CD14-positive monocyte (primary cell): ENCODE measurements at regions not wholly inside any gene's neighbourhood (a gene's known extent, or its start where the extent isn't known, plus 50 kb on each side); places are given as distances from the start of the nearest gene placed in this dataset.

Source experiments
- DNase-seq, 3 donors: peaks; one replicate each; pipeline ENCODE4 v3.0.0-alpha.2; 2011 to 2022
- H2AFZ ChIP-seq: 2 replicates; pipeline ENCODE4 v1.6.0; 2012; ENCODE audit warnings: mild to moderate bottlenecking, low read depth, low read length, inconsistent platforms; ENCODE audit not compliant: insufficient read depth, poor library complexity, severe bottlenecking
- H3K27ac ChIP-seq, 2 donors: 1 replicate in 1 of 2; 2 replicates in 1 of 2; pipeline ENCODE4 v1.5.1; 2012 to 2013; ENCODE audit warnings: low read length in 2 of 2, control low read depth in 1 of 2, inconsistent platforms in 1 of 2, low read depth in 1 of 2, mild to moderate bottlenecking in 1 of 2
- H3K27me3 ChIP-seq, 2 donors: one replicate each; pipeline versions ENCODE4 v1.6.0 to v1.6.1; 2011 to 2013; ENCODE audit warnings: low read length in 2 of 2; ENCODE audit not compliant: control insufficient read depth in 2 of 2, insufficient read depth in 2 of 2
- H3K36me3 ChIP-seq, 2 donors: replicated peaks in 1 of 2; 1 replicate in 1 of 2; 2 replicates in 1 of 2; pipeline versions ENCODE4 v1.5.1 to v1.6.1; 2012 to 2013; ENCODE audit warnings: low read length in 2 of 2, control low read depth in 1 of 2, inconsistent platforms in 1 of 2, mild to moderate bottlenecking in 1 of 2; ENCODE audit not compliant: insufficient read depth in 2 of 2, control insufficient read depth in 1 of 2
- H3K4me1 ChIP-seq, 2 donors: 1 replicate in 1 of 2; 2 replicates in 1 of 2; pipeline versions ENCODE4 v1.5.1 to v1.6.1; 2012 to 2013; ENCODE audit warnings: low read length in 2 of 2, control low read depth in 1 of 2, inconsistent platforms in 1 of 2, mild to moderate bottlenecking in 1 of 2, moderate library complexity in 1 of 2; ENCODE audit not compliant: insufficient read depth in 2 of 2, control insufficient read depth in 1 of 2
- H3K4me2 ChIP-seq: replicated peaks from 2 replicates; pipeline ENCODE3; 2012; ENCODE audit warnings: low read length, moderate library complexity, mild to moderate bottlenecking; ENCODE audit not compliant: poor library complexity, severe bottlenecking; ENCODE audit errors: extremely low read depth
- H3K4me3 ChIP-seq, 3 experiments: fragments of 200-600 bp in 1 of 3; sonication (generic) in 1 of 3; replicated peaks in 1 of 3; 1 replicate in 2 of 3; 2 replicates in 1 of 3; pipeline ENCODE4 v1.5.1; 2011 to 2013; ENCODE audit warnings: low read length in 3 of 3, mild to moderate bottlenecking in 3 of 3, control low read depth in 2 of 3, low read depth in 2 of 3, inconsistent platforms in 1 of 3, moderate library complexity in 1 of 3
- H3K79me2 ChIP-seq: 2 replicates; pipeline ENCODE4 v1.6.0; 2012; ENCODE audit warnings: mild to moderate bottlenecking, control low read depth, inconsistent platforms, low read length, moderate library complexity; ENCODE audit not compliant: insufficient read depth
- H3K9ac ChIP-seq: 2 replicates; pipeline ENCODE4 v1.6.0; 2017; ENCODE audit warnings: low read length, mild to moderate bottlenecking; ENCODE audit not compliant: insufficient read depth, poor library complexity, severe bottlenecking
- H3K9me3 ChIP-seq, 2 donors: replicated peaks in 1 of 2; 1 replicate in 1 of 2; 2 replicates in 1 of 2; pipeline versions ENCODE4 v1.5.1 to v1.6.1; 2012 to 2013; ENCODE audit warnings: low read length in 2 of 2, control low read depth in 1 of 2; ENCODE audit not compliant: control insufficient read depth in 1 of 2, insufficient read depth in 1 of 2
- H4K20me1 ChIP-seq: 2 replicates; pipeline ENCODE4 v1.6.0; 2012; ENCODE audit warnings: mild to moderate bottlenecking, low read length, control low read depth, moderate library complexity; ENCODE audit not compliant: insufficient read depth
- H3K27ac Mint-ChIP-seq, 7 donors: one replicate each; pipeline ENCODE4 v1.8.0; 2020; ENCODE audit warnings: mild to moderate bottlenecking in 7 of 7, mixed read lengths in 7 of 7, moderate library complexity in 6 of 7, inconsistent platforms in 2 of 7
- H3K27me3 Mint-ChIP-seq, 3 donors: one replicate each; pipeline ENCODE4 v1.8.0; 2021 to 2022; ENCODE audit warnings: low read depth in 3 of 3, mild to moderate bottlenecking in 3 of 3, mixed read lengths in 3 of 3, moderate library complexity in 3 of 3, inconsistent platforms in 1 of 3
- H3K36me3 Mint-ChIP-seq, 2 donors: one replicate each; pipeline ENCODE4 v1.8.0; 2020; ENCODE audit warnings: mixed read lengths in 2 of 2, inconsistent platforms in 1 of 2, mild to moderate bottlenecking in 1 of 2
- H3K4me1 Mint-ChIP-seq: one replicate; pipeline ENCODE4 v1.8.0; 2020; ENCODE audit warnings: mild to moderate bottlenecking, mixed read lengths
- H3K4me3 Mint-ChIP-seq, 2 donors: one replicate each; pipeline ENCODE4 v1.8.0; 2020; ENCODE audit warnings: mild to moderate bottlenecking in 2 of 2, mixed read lengths in 2 of 2, moderate library complexity in 1 of 2
- H3K9me3 Mint-ChIP-seq, 7 donors: one replicate each; pipeline ENCODE4 v1.8.0; 2020 to 2022; ENCODE audit warnings: mixed read lengths in 7 of 7, mild to moderate bottlenecking in 6 of 7, moderate library complexity in 6 of 7, inconsistent platforms in 2 of 7
- WGBS: methylation state at CpG from one replicate; pipeline ENCODE4 v1.1.5; 2013; ENCODE audit warnings: missing lambda C conversion rate; ENCODE audit not compliant: insufficient coverage; 5-methylcytosine and 5-hydroxymethylcytosine counted together
- intact Hi-C, 2 donors: fragments of 100-400 bp; cut with micrococcal nuclease; formaldehyde crosslinking; loops; one replicate each; pipeline versions ENCODE4 v1.15.0 to v1.15.1; 2023
- TF ChIP-seq, protein P1 (sequence below): fragments of 200-600 bp; IDR thresholded peaks from one replicate; pipeline ENCODE4 v1.8.0; 2022; ENCODE audit warnings: antibody characterized with exemption, mild to moderate bottlenecking

DNA sequence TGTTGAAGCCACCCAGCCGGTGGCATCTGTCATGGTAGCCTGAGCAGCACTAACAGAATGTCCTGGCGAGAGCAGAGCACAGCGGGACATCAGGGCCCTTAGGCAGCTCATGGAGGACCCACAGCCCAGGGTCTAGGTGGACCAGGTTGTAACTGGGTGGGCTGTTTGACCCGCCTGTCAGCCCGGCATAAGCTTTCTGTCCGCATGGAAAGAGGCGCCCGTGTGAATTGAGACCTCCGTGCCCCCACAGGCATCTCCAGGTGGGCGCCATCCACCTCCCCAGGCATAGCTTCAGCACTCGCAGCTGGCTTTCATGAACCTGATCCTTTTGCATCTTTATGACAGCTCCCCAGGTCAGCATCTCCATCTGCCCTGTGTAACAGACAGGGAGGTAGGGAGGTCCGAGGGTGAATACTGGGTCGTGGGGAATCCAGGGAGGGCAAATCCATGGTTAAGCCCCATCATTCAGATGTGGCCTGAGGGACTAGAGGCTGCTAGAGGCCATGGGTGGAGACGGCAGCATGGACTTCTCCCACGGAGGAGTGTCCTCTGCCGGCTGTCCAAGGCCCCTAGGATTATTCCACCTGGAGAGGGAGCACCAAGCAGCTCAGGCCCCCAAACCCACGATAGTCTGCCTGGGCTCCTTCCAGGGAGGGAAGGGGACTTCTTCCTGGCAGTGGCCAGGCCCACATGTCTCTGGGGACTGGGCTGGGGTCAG, 371.6 kb upstream of the MKI67 start:
- DNase-seq: no peak
- peaks cover 0 to 2% (median under 1%) of the 10 kb centered on the region in 3 donors for H3K27me3 Mint-ChIP-seq
- H3K4me1 Mint-ChIP-seq: no peaks in the 10 kb centered on the region
- Histone ChIP-seq H3K4me1 (no peaks in the 10 kb centered on the region), H3K9ac (no peak overlapping the region), H3K27ac (no peak overlapping the region), H2AFZ (no peak overlapping the region), H3K4me3 (no peak overlapping the region), H4K20me1 (no peaks in the 10 kb centered on the region), H3K27me3 (no peaks in the 10 kb centered on the region), H3K9me3 (no peaks in the 10 kb centered on the region), H3K36me3 (no peaks in the 10 kb centered on the region), H3K4me2 (no peak overlapping the region), H3K79me2 (no peaks in the 10 kb centered on the region)
- 93% methylated on average over 10 of the region's 17 CpGs for WGBS
- no peaks in the 10 kb centered on the region for H3K36me3 Mint-ChIP-seq
- no peak overlapping the region for H3K27ac Mint-ChIP-seq
- TF ChIP-seq, protein P1, sequence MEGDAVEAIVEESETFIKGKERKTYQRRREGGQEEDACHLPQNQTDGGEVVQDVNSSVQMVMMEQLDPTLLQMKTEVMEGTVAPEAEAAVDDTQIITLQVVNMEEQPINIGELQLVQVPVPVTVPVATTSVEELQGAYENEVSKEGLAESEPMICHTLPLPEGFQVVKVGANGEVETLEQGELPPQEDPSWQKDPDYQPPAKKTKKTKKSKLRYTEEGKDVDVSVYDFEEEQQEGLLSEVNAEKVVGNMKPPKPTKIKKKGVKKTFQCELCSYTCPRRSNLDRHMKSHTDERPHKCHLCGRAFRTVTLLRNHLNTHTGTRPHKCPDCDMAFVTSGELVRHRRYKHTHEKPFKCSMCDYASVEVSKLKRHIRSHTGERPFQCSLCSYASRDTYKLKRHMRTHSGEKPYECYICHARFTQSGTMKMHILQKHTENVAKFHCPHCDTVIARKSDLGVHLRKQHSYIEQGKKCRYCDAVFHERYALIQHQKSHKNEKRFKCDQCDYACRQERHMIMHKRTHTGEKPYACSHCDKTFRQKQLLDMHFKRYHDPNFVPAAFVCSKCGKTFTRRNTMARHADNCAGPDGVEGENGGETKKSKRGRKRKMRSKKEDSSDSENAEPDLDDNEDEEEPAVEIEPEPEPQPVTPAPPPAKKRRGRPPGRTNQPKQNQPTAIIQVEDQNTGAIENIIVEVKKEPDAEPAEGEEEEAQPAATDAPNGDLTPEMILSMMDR: no peak
- peaks cover 0 to 3% (median 0%) of the 10 kb centered on the region in 7 donors for H3K9me3 Mint-ChIP-seq
- intact Hi-C loops: no loop called here
- no peak overlapping the region for H3K4me3 Mint-ChIP-seq

DNA sequence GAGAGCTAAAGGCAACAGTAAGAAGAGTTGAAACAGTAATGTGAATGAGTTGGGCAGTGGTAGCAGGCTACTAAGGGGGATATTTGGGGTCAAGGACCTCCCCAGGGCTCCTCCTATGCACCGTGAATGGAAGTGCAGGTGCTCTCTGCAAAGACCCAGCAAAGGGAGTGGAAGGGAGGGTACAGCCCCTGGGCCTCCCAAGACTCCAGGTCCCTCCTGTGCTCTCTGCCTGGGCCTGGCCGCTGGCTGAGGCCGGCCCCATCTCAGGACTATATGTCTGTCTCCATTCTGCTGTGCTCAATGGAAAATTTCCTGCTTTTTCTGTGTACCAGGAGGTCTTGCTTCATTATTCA, 372.1 kb upstream of the MKI67 start:
- H3K27me3 ChIP-seq: no peaks in the 10 kb centered on the region
- Mint-ChIP-seq H3K27ac (no peak overlapping the region), H3K36me3 (no peaks in the 10 kb centered on the region), H3K4me3 (no peak overlapping the region), H3K9me3 (peaks cover 0 to 3% (median 0%) of the 10 kb centered on the region in 7 donors), H3K27me3 (peaks cover 0 to 3% (median 2%) of the 10 kb centered on the region in 3 donors), H3K4me1 (no peaks in the 10 kb centered on the region)
- TF ChIP-seq, protein P1: no peak
- no peaks in the 10 kb centered on the region for H3K4me1 ChIP-seq
- H3K9me3 ChIP-seq: no peaks in the 10 kb centered on the region
- no peak for DNase-seq
- no peak overlapping the region for H2AFZ ChIP-seq
- H3K79me2 ChIP-seq: no peaks in the 10 kb centered on the region
- no peak overlapping the region for H3K4me2 ChIP-seq
- intact Hi-C loops: no loop called here
- WGBS: 83% methylated on average over 1 of the region's 3 CpGs
- no peak overlapping the region for H3K9ac ChIP-seq
- H4K20me1 ChIP-seq: no peaks in the 10 kb centered on the region
- H3K36me3 ChIP-seq: no peaks in the 10 kb centered on the region
- no peak overlapping the region for H3K4me3 ChIP-seq
- H3K27ac ChIP-seq: no peak overlapping the region
